ENCODE measurements at regions not wholly inside any gene's neighbourhood (a gene's known extent, or its start where the extent isn't known, plus 50 kb on each side); places are given as distances from the start of the nearest gene placed in this dataset.

DNA sequence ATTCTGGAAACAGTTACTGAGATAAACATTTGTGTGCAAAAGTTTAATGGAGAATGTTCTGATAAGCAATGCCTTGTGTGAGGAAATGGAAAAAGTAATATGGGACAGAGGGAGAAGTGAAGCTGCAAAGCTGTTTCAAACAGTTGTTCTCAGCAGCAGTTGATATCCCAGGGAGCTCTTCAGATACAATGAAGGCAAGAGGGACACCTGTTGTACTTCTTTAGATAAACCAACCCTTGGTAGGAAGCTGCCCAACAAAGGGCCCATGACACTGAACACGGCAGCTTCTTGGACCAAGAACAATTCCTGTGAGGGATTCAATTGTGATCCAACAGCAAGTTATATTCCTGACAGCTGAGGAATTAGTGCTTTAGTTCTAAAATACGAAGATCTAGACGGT is 894.3 kb upstream of the PCDH20 start:
- TF ChIP-seq CTCF (IDR thresholded peaks at IDR 0.05; ENCODE audit: low read depth, low read length) (no peak), EZH2phosphoT487 (IDR thresholded peaks at IDR 0.05; ENCODE audit: low read depth) (no peak)
